Stimulated activated CD4-positive, alpha-beta T cell treated with anti-CD3 and anti-CD28 coated beads, Interleukin-2, amount 100 ng/mL, for 4 hours (primary cell): ENCODE measurements at regions not wholly inside any gene's neighbourhood (a gene's known extent, or its start where the extent isn't known, plus 50 kb on each side); places are given as distances from the start of the nearest gene placed in this dataset.
"Not testable (repeated sequence)": the region's sequence is repeated elsewhere in the genome, so short reads cannot be mapped to it uniquely, and the experiment has no call there.

ENCODE experiments used
- DNase-seq: peaks from one replicate; pipeline ENCODE4 v3.0.0-alpha.2; 2020; ENCODE audit warnings: low read depth

- DNase-seq: no peak
These were observed 387.8 kb upstream of the PKN2 start for GRCh38 chr1:88296227-88296626.

- DNase-seq: no peak
These were observed 387.4 kb upstream of the PKN2 start for GRCh38 chr1:88296642-88297041.

GRCh38 chr1:88298506-88298905 is 385.6 kb upstream of the PKN2 start:
- DNase-seq: no peak

- DNase-seq: no peak
These were observed 383.3 kb upstream of the PKN2 start for GRCh38 chr1:88300752-88301263.

GRCh38 chr1:88302843-88303486 is 381.1 kb upstream of the PKN2 start:
- no peak for DNase-seq

GRCh38 chr1:88311265-88311664 is 372.8 kb upstream of the PKN2 start:
- no peak for DNase-seq

GRCh38 chr1:88311907-88312306 is 372.2 kb upstream of the PKN2 start:
- no peak for DNase-seq

GRCh38 chr1:88317396-88317795 is 366.7 kb upstream of the PKN2 start:
- DNase-seq: no peak

GRCh38 chr1:88318740-88319139 is 365.3 kb upstream of the PKN2 start:
- no peak for DNase-seq

- no peak for DNase-seq
These were observed 363.8 kb upstream of the PKN2 start for GRCh38 chr1:88320291-88320690.

- no peak for DNase-seq
These were observed 362.4 kb upstream of the PKN2 start for GRCh38 chr1:88321706-88322105.

- no peak for DNase-seq
These were observed 359.2 kb upstream of the PKN2 start for GRCh38 chr1:88324899-88325298.

GRCh38 chr1:88327391-88328267 is 356.4 kb upstream of the PKN2 start:
- DNase-seq: no peak

- DNase-seq: no peak
These were observed 353.9 kb upstream of the PKN2 start for GRCh38 chr1:88330201-88330600.

- DNase-seq: no peak
These were observed 350.9 kb upstream of the PKN2 start for GRCh38 chr1:88333086-88333695.

- no peak for DNase-seq
These were observed 342.6 kb upstream of the PKN2 start for GRCh38 chr1:88341447-88341846.

- DNase-seq: not testable (repeated sequence)
These were observed 342.0 kb upstream of the PKN2 start for GRCh38 chr1:88342081-88342480.

- DNase-seq: no peak
These were observed 333.4 kb upstream of the PKN2 start for GRCh38 chr1:88350648-88351047.

- no peak for DNase-seq
These were observed 332.1 kb upstream of the PKN2 start for GRCh38 chr1:88351960-88352359.

- DNase-seq: no peak
These were observed 329.8 kb upstream of the PKN2 start for GRCh38 chr1:88354256-88354655.

- no peak for DNase-seq
These were observed 326.3 kb upstream of the PKN2 start for GRCh38 chr1:88357729-88358128.

GRCh38 chr1:88371436-88372023 is 312.5 kb upstream of the PKN2 start:
- no peak for DNase-seq

- DNase-seq: no peak
These were observed 308.1 kb upstream of the PKN2 start for GRCh38 chr1:88375977-88376376.
